PC-9 (cell line): ENCODE measurements at regions not wholly inside any gene's neighbourhood (a gene's known extent, or its start where the extent isn't known, plus 50 kb on each side); places are given as distances from the start of the nearest gene placed in this dataset.

Source experiments
- BruUV-seq: library from RNA; stranded (reverse); fragments of 400-500 nt; replicated peaks from 2 replicates; lab custom pipeline; 2021; lab: Mats Ljungman, UMichigan
- CTCF ChIA-PET: fragments of 300-600 bp; sonication (Branson Sonifier 250); formaldehyde crosslinking; loops from one replicate; lab custom pipeline; 2022; ENCODE audit warnings: antibody characterized with exemption; lab: Charles Lee
- POLR2A ChIA-PET: fragments of 300-600 bp; sonication (Branson Sonifier 250); formaldehyde crosslinking; loops from one replicate; lab custom pipeline; 2022; ENCODE audit warnings: antibody characterized with exemption; ENCODE audit not compliant: unreplicated experiment; lab: Charles Lee
- DNase-seq, 2 experiments: peaks; one replicate each; pipeline versions ENCODE4 v3.0.0 to v3.0.0-alpha.2; 2015 to 2022; ENCODE audit warnings: mixed read lengths in 1 of 2
- H2AFZ ChIP-seq: fragments of 200-600 bp; sonication (generic); 2 replicates; pipeline ENCODE4 v1.8.1; 2017; ENCODE audit warnings: antibody characterized with exemption
- H3F3A ChIP-seq: fragments of 200-600 bp; sonication (generic); 2 replicates; pipeline ENCODE4 v1.8.1; 2017; ENCODE audit warnings: antibody characterized with exemption, mild to moderate bottlenecking, low read depth; ENCODE audit not compliant: insufficient read depth
- H3K27ac ChIP-seq: fragments of 200-600 bp; sonication (generic); 2 replicates; pipeline ENCODE4 v1.6.1; 2016; ENCODE audit warnings: mixed run types
- H3K27me3 ChIP-seq: fragments of 200-600 bp; sonication (generic); 2 replicates; pipeline ENCODE4 v1.6.1; 2016; ENCODE audit warnings: low read depth, mixed run types; ENCODE audit not compliant: insufficient read depth
- H3K36me3 ChIP-seq: fragments of 200-600 bp; sonication (generic); 2 replicates; pipeline ENCODE4 v1.6.1; 2016; ENCODE audit warnings: low read depth, mixed run types
- H3K4me1 ChIP-seq: fragments of 200-600 bp; sonication (generic); replicated peaks from 2 replicates; pipeline ENCODE4 v1.6.1; 2016; ENCODE audit warnings: mixed run types; ENCODE audit not compliant: insufficient read depth
- H3K4me2 ChIP-seq: fragments of 200-600 bp; sonication (generic); 2 replicates; pipeline ENCODE4 v1.6.1; 2017; ENCODE audit warnings: mixed run types
- H3K4me3 ChIP-seq: fragments of 200-600 bp; sonication (generic); 2 replicates; pipeline ENCODE4 v1.6.1; 2016; ENCODE audit warnings: mixed run types
- H3K79me2 ChIP-seq: fragments of 200-600 bp; sonication (generic); 2 replicates; pipeline ENCODE4 v1.6.1; 2017; ENCODE audit warnings: low read depth, mixed run types
- H3K9me2 ChIP-seq: fragments of 200-600 bp; sonication (generic); 2 replicates; pipeline ENCODE4 v1.8.1; 2017; ENCODE audit warnings: mild to moderate bottlenecking; ENCODE audit not compliant: insufficient read depth
- H3K9me3 ChIP-seq: fragments of 200-600 bp; sonication (generic); 2 replicates; pipeline ENCODE4 v1.8.1; 2016; ENCODE audit warnings: low read depth; ENCODE audit not compliant: insufficient read depth
- H4K20me1 ChIP-seq: fragments of 200-600 bp; sonication (generic); 2 replicates; pipeline ENCODE4 v1.8.1; 2017; ENCODE audit not compliant: insufficient read depth
- CTCF ChIP-seq: fragments of 200-600 bp; sonication (generic); conservative IDR thresholded peaks from 2 replicates; pipeline ENCODE4 v1.6.1; 2017; ENCODE audit warnings: mixed run types, antibody characterized with exemption, mild to moderate bottlenecking, moderate library complexity
- EZH2 ChIP-seq: fragments of 200-600 bp; sonication (generic); IDR thresholded peaks from 2 replicates; pipeline ENCODE4 v1.8.0; 2017; ENCODE audit warnings: antibody characterized with exemption, low read depth
- intact Hi-C: fragments of 100-400 bp; cut with micrococcal nuclease; formaldehyde crosslinking; loops from one replicate; pipeline ENCODE4 v1.10.0; 2022; ENCODE audit not compliant: unreplicated experiment

GRCh38 chr3:13954266-13954665 lies 74.4 kb upstream of the WNT7A start:
- H3K36me3 ChIP-seq: no peaks in the 10 kb centered on the region
- BruUV-seq: no TSS peak
- no peaks in the 10 kb centered on the region for H3K9me2 ChIP-seq
- H3K27ac ChIP-seq: no peak overlapping the region
- no peak overlapping the region for H3K4me3 ChIP-seq
- ChIA-PET CTCF (no interaction called here), POLR2A (no interaction called here)
- no peaks in the 10 kb centered on the region; the same call in 1 of the 2 replicates for H3K27me3 ChIP-seq
- H3K79me2 ChIP-seq: no peaks in the 10 kb centered on the region
- no peaks in the 10 kb centered on the region for H3K4me1 ChIP-seq
- H3K4me2 ChIP-seq: no peak overlapping the region
- H2AFZ ChIP-seq: no peak overlapping the region
- no peaks in the 10 kb centered on the region for H3K9me3 ChIP-seq
- TF ChIP-seq EZH2 (no peak), CTCF (no peak)
- intact Hi-C loops: no loop called here
- H3F3A ChIP-seq: no peaks in the 10 kb centered on the region
- no peaks in the 10 kb centered on the region for H4K20me1 ChIP-seq
- DNase-seq: no peak

GRCh38 chr3:13951184-13951583 lies 71.3 kb upstream of the WNT7A start:
- H3K9me2 ChIP-seq: no peaks in the 10 kb centered on the region
- intact Hi-C loops: no loop called here
- POLR2A ChIA-PET: no interaction called here
- no peak overlapping the region for H3K4me3 ChIP-seq
- no peaks in the 10 kb centered on the region for H3K36me3 ChIP-seq
- H4K20me1 ChIP-seq: no peaks in the 10 kb centered on the region
- no peak overlapping the region for H2AFZ ChIP-seq
- H3K4me2 ChIP-seq: no peak overlapping the region
- no peaks in the 10 kb centered on the region for H3K79me2 ChIP-seq
- no TSS peak for BruUV-seq
- TF ChIP-seq EZH2 (no peak), CTCF (no peak)
- H3K9me3 ChIP-seq: no peaks in the 10 kb centered on the region
- H3K27ac ChIP-seq: no peak overlapping the region
- H3K4me1 ChIP-seq: no peaks in the 10 kb centered on the region
- H3F3A ChIP-seq: no peaks in the 10 kb centered on the region
- CTCF ChIA-PET: no interaction called here
- no peak for DNase-seq
- H3K27me3 ChIP-seq: no peaks in the 10 kb centered on the region; the same call in 1 of the 2 replicates

- H2AFZ ChIP-seq: no peak overlapping the region
- H3K27ac ChIP-seq: no peak overlapping the region
- BruUV-seq: no TSS peak
- intact Hi-C loops: no loop called here
- no peak for DNase-seq
- CTCF ChIA-PET: no interaction called here
- no peaks in the 10 kb centered on the region for H3K9me2 ChIP-seq
- no peak overlapping the region for H3K4me2 ChIP-seq
- no peaks in the 10 kb centered on the region for H3K79me2 ChIP-seq
- no peaks in the 10 kb centered on the region for H3F3A ChIP-seq
- no peaks in the 10 kb centered on the region; the same call in 1 of the 2 replicates for H3K27me3 ChIP-seq
- H3K4me1 ChIP-seq: no peaks in the 10 kb centered on the region
- no peaks in the 10 kb centered on the region for H4K20me1 ChIP-seq
- H3K4me3 ChIP-seq: no peak overlapping the region
- POLR2A ChIA-PET: interaction anchor here (0.7 kb wide), 1 partner anchor 130 kb away, joined by 3 read pairs; no protein-coding TSS in a partner anchor
- no peaks in the 10 kb centered on the region; the same call in 1 of the 2 replicates for H3K9me3 ChIP-seq
- no peak for TF ChIP-seq CTCF
- TF ChIP-seq EZH2: no peak
- H3K36me3 ChIP-seq: no peaks in the 10 kb centered on the region
Measured at GRCh38 chr3:13950042-13950441, 70.2 kb upstream of the WNT7A start.
